ENCODE measurements at regions not wholly inside any gene's neighbourhood (a gene's known extent, or its start where the extent isn't known, plus 50 kb on each side); places are given as distances from the start of the nearest gene placed in this dataset.
A peak's percentile ranks its signal among the peaks of the same experiment; 100 is the strongest.

GRCh38 chr11:115695677-115696364, 191.6 kb upstream of the CADM1 start:
- Histone ChIP-seq H3K27ac (no peak overlapping the region), H3K4me3 (no peak overlapping the region), H3K36me3 (no peaks in the 10 kb centered on the region), H3K9me3 (no peaks in the 10 kb centered on the region), H3K27me3 (no peaks in the 10 kb centered on the region), H3K4me1 (peaks cover 0 to 33% (median 27%) of the 10 kb centered on the region in 4 donors)
- no peak for TF ChIP-seq EP300 (IDR thresholded peaks at IDR 0.05)
- TF ChIP-seq CTCF (IDR thresholded peaks at IDR 0.05), result no peak
- TF ChIP-seq POLR2AphosphoS5 (IDR thresholded peaks at IDR 0.05), result no peak
- TF ChIP-seq POLR2A (IDR thresholded peaks at IDR 0.05), result no peak
- 61 to 62% methylated on average over 5 of the region's 5 CpGs for WGBS, 2 donors
- DNase-seq, result peak; percentile 39
- intact Hi-C loops (cut with DNase I), result no loop called here

- H3K4me1 ChIP-seq, result peaks cover 0 to 14% (median 11%) of the 10 kb centered on the region in 4 donors
- DNase-seq, result peak; percentile 48
- no peaks in the 10 kb centered on the region for H3K36me3 ChIP-seq
- H3K27me3 ChIP-seq, result peaks cover 0 to 3% (median 0%) of the 10 kb centered on the region in 3 donors
- TF ChIP-seq POLR2A (IDR thresholded peaks at IDR 0.05) (no peak), CTCF (IDR thresholded peaks at IDR 0.05) (no peak), EP300 (IDR thresholded peaks at IDR 0.05) (no peak), POLR2AphosphoS5 (IDR thresholded peaks at IDR 0.05) (no peak)
- H3K4me3 ChIP-seq, result no peak overlapping the region
- intact Hi-C loops (cut with DNase I), result no loop called here
- no peak overlapping the region for H3K27ac ChIP-seq
- no peaks in the 10 kb centered on the region for H3K9me3 ChIP-seq
- 79 to 86% methylated on average over 3 of the region's 3 CpGs for WGBS, 2 donors
Measured at GRCh38 chr11:115693002-115693401, 188.8 kb upstream of the CADM1 start.

- Histone ChIP-seq H3K4me1 (peaks cover 0 to 4% (median 2%) of the 10 kb centered on the region in 4 donors), H3K9me3 (no peaks in the 10 kb centered on the region), H3K36me3 (no peaks in the 10 kb centered on the region), H3K27ac (no peak overlapping the region), H3K4me3 (no peak overlapping the region), H3K27me3 (peaks cover 0 to 3% (median 0%) of the 10 kb centered on the region in 3 donors)
- TF ChIP-seq POLR2A (IDR thresholded peaks at IDR 0.05) (no peak), EP300 (IDR thresholded peaks at IDR 0.05) (no peak), CTCF (IDR thresholded peaks at IDR 0.05) (no peak), POLR2AphosphoS5 (IDR thresholded peaks at IDR 0.05) (no peak)
- DNase-seq, result no peak
- intact Hi-C loops (cut with DNase I), result no loop called here
- 78 to 80% methylated on average over 3 of the region's 3 CpGs for WGBS, 2 donors
Measured at GRCh38 chr11:115691030-115691429, 186.8 kb upstream of the CADM1 start.

- peaks cover 0 to 3% (median 0%) of the 10 kb centered on the region in 3 donors for H3K27me3 ChIP-seq
- no peaks in the 10 kb centered on the region for H3K9me3 ChIP-seq
- TF ChIP-seq POLR2AphosphoS5 (IDR thresholded peaks at IDR 0.05) (no peak), POLR2A (IDR thresholded peaks at IDR 0.05) (no peak), EP300 (IDR thresholded peaks at IDR 0.05) (no peak)
- intact Hi-C loops (cut with DNase I), result no loop called here
- no peak overlapping the region for H3K4me3 ChIP-seq
- H3K27ac ChIP-seq, result no peak overlapping the region
- H3K4me1 ChIP-seq, result no peaks in the 10 kb centered on the region
- WGBS, 2 donors, result 21 to 35% methylated on average over 5 of the region's 5 CpGs
- DNase-seq, result peak; percentile 4
- H3K36me3 ChIP-seq, result no peaks in the 10 kb centered on the region
Measured at GRCh38 chr11:115687934-115688333, 183.7 kb upstream of the CADM1 start.

- DNase-seq, result no peak
- H3K36me3 ChIP-seq, result no peaks in the 10 kb centered on the region
- intact Hi-C loops (cut with DNase I), result no loop called here
- H3K4me1 ChIP-seq, result no peaks in the 10 kb centered on the region
- TF ChIP-seq POLR2A (IDR thresholded peaks at IDR 0.05) (no peak), POLR2AphosphoS5 (IDR thresholded peaks at IDR 0.05) (no peak), EP300 (IDR thresholded peaks at IDR 0.05) (no peak), CTCF (IDR thresholded peaks at IDR 0.05) (no peak)
- H3K27ac ChIP-seq, result no peak overlapping the region
- 68 to 73% methylated on average over 8 of the region's 8 CpGs for WGBS, 2 donors
- peaks cover 0 to 3% (median 0%) of the 10 kb centered on the region in 3 donors for H3K27me3 ChIP-seq
- H3K9me3 ChIP-seq, result no peaks in the 10 kb centered on the region
- H3K4me3 ChIP-seq, result no peak overlapping the region
Measured at GRCh38 chr11:115684699-115685098, 180.5 kb upstream of the CADM1 start.
